ENCODE measurements at regions not wholly inside any gene's neighbourhood (a gene's known extent, or its start where the extent isn't known, plus 50 kb on each side); places are given as distances from the start of the nearest gene placed in this dataset.
A peak's percentile ranks its signal among the peaks of the same experiment; 100 is the strongest.

GRCh38 chr3:194075088-194075615 lies 60.8 kb upstream of the HES1 start:
- no peak overlapping the region for H3K4me3 ChIP-seq (ENCODE audit: low read depth, low read length)
- no peak for DNase-seq (ENCODE audit: low read depth, low spot score)
- no peak for TF ChIP-seq CTCF (IDR thresholded peaks at IDR 0.05; ENCODE audit: low read depth, low read length)
- in situ Hi-C loops (cut with HindIII; ENCODE audit: low sequenced_read_pairs) = no loop called here

DNA sequence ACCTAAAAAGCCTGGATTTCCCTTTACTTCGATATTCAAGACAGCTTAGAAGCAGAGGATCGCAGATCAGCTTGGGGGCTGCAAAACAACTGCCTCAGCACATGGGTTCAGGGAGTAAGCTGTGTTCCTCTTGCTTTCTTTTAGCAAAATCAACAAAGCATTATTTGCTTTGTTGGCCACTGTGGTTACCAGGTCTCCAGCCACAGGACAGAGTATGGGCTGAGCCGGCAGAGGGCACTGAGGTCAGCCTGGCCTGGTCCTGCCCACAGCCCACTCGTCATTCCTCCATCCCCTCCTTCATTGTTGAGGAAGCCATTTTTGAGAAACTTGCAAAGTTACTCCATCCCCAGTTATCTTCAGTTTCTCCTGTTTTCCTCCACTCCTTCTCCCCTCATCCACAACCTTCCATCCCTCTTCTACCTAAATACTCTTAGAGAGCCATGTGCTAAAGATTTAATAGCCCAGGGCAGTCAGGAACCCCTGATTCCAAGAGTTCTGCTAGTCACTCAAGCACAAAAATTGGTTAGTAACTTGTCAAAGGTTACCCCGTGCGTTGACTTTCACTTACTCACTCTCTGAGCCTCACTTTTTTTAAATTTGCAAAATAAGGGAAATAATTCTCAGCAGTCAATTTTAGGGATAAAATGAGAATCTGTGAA lies 60.0 kb upstream of the HES1 start:
- DNase-seq (ENCODE audit: low read depth, low spot score) = peak; percentile 49
- no peak for TF ChIP-seq CTCF (IDR thresholded peaks at IDR 0.05; ENCODE audit: low read depth, low read length)
- in situ Hi-C loops (cut with HindIII; ENCODE audit: low sequenced_read_pairs) = no loop called here
- no peak overlapping the region for H3K4me3 ChIP-seq (ENCODE audit: low read depth, low read length)

- no peak for TF ChIP-seq CTCF (IDR thresholded peaks at IDR 0.05; ENCODE audit: low read depth, low read length)
Measured at GRCh38 chr3:194076475-194076874, 59.5 kb upstream of the HES1 start.

GRCh38 chr3:194077602-194078001 lies 58.3 kb upstream of the HES1 start:
- in situ Hi-C loops (cut with HindIII; ENCODE audit: low sequenced_read_pairs) = no loop called here
- DNase-seq (ENCODE audit: low read depth, low spot score) = no peak
- no peak overlapping the region for H3K4me3 ChIP-seq (ENCODE audit: low read depth, low read length)
- TF ChIP-seq CTCF (IDR thresholded peaks at IDR 0.05; ENCODE audit: low read depth, low read length) = no peak

More at GRCh38 chr3:194076475-194076874, 59.5 kb upstream of the HES1 start:
- in situ Hi-C loops (cut with HindIII; ENCODE audit: low sequenced_read_pairs) = no loop called here
- no peak for DNase-seq (ENCODE audit: low read depth, low spot score)
- H3K4me3 ChIP-seq (ENCODE audit: low read depth, low read length) = no peak overlapping the region

DNA sequence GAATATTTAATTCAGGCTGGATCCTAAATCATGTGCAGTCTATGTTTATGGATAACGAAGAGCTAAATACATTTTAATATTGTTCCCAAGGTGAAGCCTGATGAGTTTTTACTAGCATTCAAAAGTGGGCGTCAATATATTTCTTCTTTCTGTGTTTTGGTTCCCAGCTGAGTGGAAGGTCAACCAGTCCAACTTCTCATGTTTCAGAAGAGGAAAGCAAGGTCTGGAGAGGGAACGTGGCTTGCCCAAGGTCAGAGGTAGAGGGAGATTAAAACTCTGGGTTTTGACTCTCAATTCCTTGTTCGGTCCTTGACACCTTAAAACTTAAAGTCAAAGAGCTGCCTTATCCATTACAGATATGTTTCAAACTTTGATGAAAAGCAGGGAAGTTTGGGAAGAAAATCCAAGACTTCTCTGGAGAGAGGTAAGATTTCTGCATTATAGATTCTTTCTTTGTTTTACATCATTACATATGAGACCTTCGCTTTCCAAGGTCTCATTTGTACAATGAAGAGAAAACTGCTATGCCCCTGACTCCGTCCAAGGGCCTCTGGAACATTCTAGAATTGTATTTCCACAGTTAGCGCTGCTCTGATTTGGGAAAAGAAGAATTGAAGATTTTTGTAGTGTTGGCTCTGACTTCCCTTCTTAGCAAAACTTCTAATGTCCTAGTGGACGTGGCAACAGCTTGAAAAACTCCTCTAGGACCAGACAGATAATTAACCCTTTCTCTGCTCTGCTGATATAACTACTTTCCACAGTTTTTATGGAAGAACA lies 57.7 kb upstream of the HES1 start:
- in situ Hi-C loops (cut with HindIII; ENCODE audit: low sequenced_read_pairs) = no loop called here
- TF ChIP-seq CTCF (IDR thresholded peaks at IDR 0.05; ENCODE audit: low read depth, low read length) = no peak
- no peak overlapping the region for H3K4me3 ChIP-seq (ENCODE audit: low read depth, low read length)
- no peak for DNase-seq (ENCODE audit: low read depth, low spot score)

DNA sequence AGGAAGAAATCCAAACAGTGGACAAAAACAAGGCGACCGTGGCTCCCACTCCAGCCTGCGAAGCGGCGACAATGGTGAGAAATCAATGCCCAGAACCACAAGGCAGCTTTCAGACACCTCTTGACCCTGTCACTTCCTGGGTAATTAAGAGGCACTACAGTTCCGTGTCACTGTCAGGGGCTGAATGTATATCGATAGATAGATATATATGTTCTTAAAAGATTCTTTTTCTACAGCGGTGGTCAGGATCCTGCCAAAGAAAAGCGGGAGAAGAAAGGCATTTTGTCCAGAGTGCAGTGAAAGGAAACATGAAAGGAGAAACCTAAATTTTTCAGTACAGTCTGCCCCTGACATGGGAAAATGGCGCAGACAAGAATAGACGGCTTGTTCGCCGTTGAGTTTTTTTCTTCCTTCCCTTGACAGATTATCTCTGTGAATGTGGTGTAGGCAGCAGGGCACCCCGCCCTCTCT lies 56.2 kb upstream of the HES1 start:
- in situ Hi-C loops (cut with HindIII; ENCODE audit: low sequenced_read_pairs) = no loop called here
- no peak for TF ChIP-seq CTCF (IDR thresholded peaks at IDR 0.05; ENCODE audit: low read depth, low read length)
- no peak overlapping the region for H3K4me3 ChIP-seq (ENCODE audit: low read depth, low read length)
- DNase-seq (ENCODE audit: low read depth, low spot score) = no peak

Data from astrocyte of the spinal cord (primary cell).